ENCODE measurements at regions not wholly inside any gene's neighbourhood (a gene's known extent, or its start where the extent isn't known, plus 50 kb on each side); places are given as distances from the start of the nearest gene placed in this dataset.

- DNase-seq (ENCODE audit: low read depth), result no peak
Measured at GRCh38 chr21:34022627-34023335, 50.6 kb upstream of the MRPS6 start.

GRCh38 chr21:34021726-34022125, 51.7 kb upstream of the MRPS6 start:
- no peak for DNase-seq (ENCODE audit: low read depth)

GRCh38 chr21:34020983-34021553, 52.3 kb upstream of the MRPS6 start:
- DNase-seq (ENCODE audit: low read depth), result no peak

- no peak for DNase-seq (ENCODE audit: low read depth)
Measured at GRCh38 chr21:34020005-34020847, 53.2 kb upstream of the MRPS6 start.

- DNase-seq (ENCODE audit: low read depth), result no peak
Measured at GRCh38 chr21:34019402-34019801, 54.0 kb upstream of the MRPS6 start.

- DNase-seq (ENCODE audit: low read depth), result no peak
Measured at GRCh38 chr21:34018910-34019309, 54.5 kb upstream of the MRPS6 start.

- no peak for DNase-seq (ENCODE audit: low read depth)
Measured at GRCh38 chr21:34018185-34018584, 55.2 kb upstream of the MRPS6 start.

- no peak for DNase-seq (ENCODE audit: low read depth)
Measured at GRCh38 chr21:34017039-34017961, 56.1 kb upstream of the MRPS6 start.

- no peak for DNase-seq (ENCODE audit: low read depth)
Measured at GRCh38 chr21:34012640-34013039, 60.7 kb upstream of the MRPS6 start.

- DNase-seq (ENCODE audit: low read depth), result no peak
Measured at GRCh38 chr21:34011660-34012059, 61.7 kb upstream of the MRPS6 start.

GRCh38 chr21:34009193-34009592, 64.2 kb upstream of the MRPS6 start:
- DNase-seq (ENCODE audit: low read depth), result no peak

GRCh38 chr21:34008618-34009017, 64.8 kb upstream of the MRPS6 start:
- no peak for DNase-seq (ENCODE audit: low read depth)

- DNase-seq (ENCODE audit: low read depth), result no peak
Measured at GRCh38 chr21:34006611-34007168, 66.7 kb upstream of the MRPS6 start.

- no peak for DNase-seq (ENCODE audit: low read depth)
Measured at GRCh38 chr21:34004974-34005373, 68.4 kb upstream of the MRPS6 start.

GRCh38 chr21:34004013-34004938, 69.1 kb upstream of the MRPS6 start:
- DNase-seq (ENCODE audit: low read depth), result no peak

GRCh38 chr21:34003428-34003827, 70.0 kb upstream of the MRPS6 start:
- DNase-seq (ENCODE audit: low read depth), result no peak

- no peak for DNase-seq (ENCODE audit: low read depth)
Measured at GRCh38 chr21:34000375-34000774, 73.0 kb upstream of the MRPS6 start.

- DNase-seq (ENCODE audit: low read depth), result no peak
Measured at GRCh38 chr21:33998809-33999208, 74.6 kb upstream of the MRPS6 start.

GRCh38 chr21:33998402-33998801, 75.0 kb upstream of the MRPS6 start:
- no peak for DNase-seq (ENCODE audit: low read depth)

- no peak for DNase-seq (ENCODE audit: low read depth)
Measured at GRCh38 chr21:33997436-33997835, 75.9 kb upstream of the MRPS6 start.

- DNase-seq (ENCODE audit: low read depth), result no peak
Measured at GRCh38 chr21:33994373-33994772, 78.8 kb upstream of the ATP5PO start.

Measured in GM04504 (cell line).